Tibial nerve (tissue), 4 donors: ENCODE measurements at regions not wholly inside any gene's neighbourhood (a gene's known extent, or its start where the extent isn't known, plus 50 kb on each side); places are given as distances from the start of the nearest gene placed in this dataset.
"Not testable (repeated sequence)": the region's sequence is repeated elsewhere in the genome, so short reads cannot be mapped to it uniquely, and the experiment has no call there.

Experiments
- DNase-seq, 2 donors: peaks; one replicate each; pipeline ENCODE4 v3.0.0-alpha.2; 2019; ENCODE audit warnings: low spot score in 2 of 2
- H3K27ac ChIP-seq, 4 donors: fragments of 200-600 bp; sonication (generic) in 3 of 4; one replicate each; pipeline ENCODE4 v1.5.1; 2017 to 2019; ENCODE audit warnings: mild to moderate bottlenecking in 1 of 4
- H3K27me3 ChIP-seq, 2 donors: fragments of 200-600 bp; sonication (generic) in 1 of 2; one replicate each; pipeline versions ENCODE4 v1.5.1 to v1.6.0; 2017 to 2019
- H3K36me3 ChIP-seq, 3 donors: fragments of 200-600 bp; sonication (generic); one replicate each; pipeline ENCODE4 v1.5.1; 2018 to 2019
- H3K4me1 ChIP-seq, 4 donors: fragments of 200-600 bp; sonication (generic) in 3 of 4; one replicate each; pipeline ENCODE4 v1.5.1; 2017 to 2019
- H3K4me3 ChIP-seq, 4 donors: fragments of 200-600 bp; sonication (generic) in 3 of 4; one replicate each; pipeline ENCODE4 v1.5.1; 2017 to 2019; ENCODE audit warnings: mild to moderate bottlenecking in 1 of 4, moderate library complexity in 1 of 4
- H3K9me3 ChIP-seq, 4 donors: fragments of 200-600 bp; sonication (generic) in 3 of 4; one replicate each; pipeline ENCODE4 v1.5.1; 2017 to 2019
- CTCF ChIP-seq, 5 experiments: fragments of 200-600 bp in 3 of 5; fragments of 450-650 bp in 2 of 5; sonication (generic) in 3 of 5; IDR thresholded peaks; one replicate each; pipeline ENCODE4 v1.5.1; 2016 to 2019; ENCODE audit warnings: antibody characterized with exemption in 5 of 5, mild to moderate bottlenecking in 3 of 5, moderate library complexity in 2 of 5
- EP300 ChIP-seq, 2 donors: sonication (generic); formaldehyde crosslinking; IDR thresholded peaks; one replicate each; pipeline ENCODE4 v1.6.1; 2017; ENCODE audit warnings: antibody characterized with exemption in 2 of 2, mild to moderate bottlenecking in 1 of 2
- POLR2A ChIP-seq, 2 donors: fragments of 450-650 bp; IDR thresholded peaks; one replicate each; pipeline ENCODE4 v1.6.1; 2017; ENCODE audit warnings: antibody characterized with exemption in 2 of 2, mild to moderate bottlenecking in 2 of 2, moderate library complexity in 2 of 2
- WGBS, 2 donors: methylation state at CpG; one replicate each; pipeline ENCODE4 v1.1.5; 2018; 5-methylcytosine and 5-hydroxymethylcytosine counted together

GRCh38 chrX:13386092-13386491 is 66.2 kb upstream of the ATXN3L start:
- DNase-seq, result no peak
- H3K9me3 ChIP-seq, result no peaks in the 10 kb centered on the region
- H3K27me3 ChIP-seq, result no peaks in the 10 kb centered on the region
- 85 to 93% methylated on average over 3 of the region's 3 CpGs for WGBS, 2 donors
- TF ChIP-seq CTCF (IDR thresholded peaks at IDR 0.05) (no peak), EP300 (IDR thresholded peaks at IDR 0.05) (no peak), POLR2A (IDR thresholded peaks at IDR 0.05) (no peak)
- H3K4me3 ChIP-seq, result no peak overlapping the region
- H3K36me3 ChIP-seq, result no peaks in the 10 kb centered on the region
- no peaks in the 10 kb centered on the region for H3K4me1 ChIP-seq
- no peak overlapping the region for H3K27ac ChIP-seq

DNA sequence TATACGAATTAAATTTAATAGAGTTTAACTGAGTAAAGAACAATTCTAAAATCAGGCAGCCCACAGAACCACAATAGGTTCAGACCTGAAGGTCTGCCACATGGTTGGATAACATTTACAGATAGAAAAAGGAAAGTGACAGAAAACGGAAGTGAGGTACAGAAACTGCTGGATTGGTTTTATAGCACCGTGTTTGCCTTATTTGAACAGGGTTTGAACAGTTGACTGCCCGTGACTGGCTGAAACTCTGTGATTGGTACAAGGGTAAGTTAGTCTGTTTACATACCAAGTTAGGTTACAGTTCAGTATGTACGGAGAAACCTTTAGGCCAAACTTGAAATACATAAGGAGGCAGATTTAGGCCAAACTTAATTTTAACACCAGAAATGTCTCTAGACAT is 64.1 kb upstream of the ATXN3L start:
- Histone ChIP-seq H3K9me3 (no peaks in the 10 kb centered on the region), H3K36me3 (no peaks in the 10 kb centered on the region), H3K4me1 (no peaks in the 10 kb centered on the region), H3K4me3 (no peak overlapping the region), H3K27me3 (no peaks in the 10 kb centered on the region), H3K27ac (no peak overlapping the region)
- 75 to 88% methylated on average over 5 of the region's 5 CpGs for WGBS, 2 donors
- no peak for DNase-seq
- TF ChIP-seq EP300 (IDR thresholded peaks at IDR 0.05) (no peak), POLR2A (IDR thresholded peaks at IDR 0.05) (no peak), CTCF (IDR thresholded peaks at IDR 0.05) (no peak)

DNA sequence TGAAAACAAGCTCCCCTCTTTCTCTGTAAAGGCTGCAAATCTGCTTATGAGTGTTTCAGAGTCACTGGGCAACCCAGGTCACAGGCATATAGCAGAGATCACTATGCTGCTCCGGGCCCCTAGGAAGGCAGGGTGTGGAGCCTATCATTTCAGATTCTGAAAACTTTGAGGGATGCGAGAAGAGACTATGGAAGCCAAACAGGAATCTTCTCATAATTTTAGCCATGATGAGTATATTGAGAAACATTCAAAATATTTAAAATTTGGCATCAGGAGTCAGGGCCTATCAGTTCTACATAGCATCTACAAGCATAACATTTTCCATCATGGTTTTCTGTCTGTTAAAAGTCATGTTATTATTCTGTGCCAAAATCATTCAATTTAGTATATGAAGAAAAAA is 61.7 kb upstream of the ATXN3L start:
- TF ChIP-seq CTCF (IDR thresholded peaks at IDR 0.05) (no peak), EP300 (IDR thresholded peaks at IDR 0.05) (no peak), POLR2A (IDR thresholded peaks at IDR 0.05) (no peak)
- no peaks in the 10 kb centered on the region for H3K27me3 ChIP-seq
- no peaks in the 10 kb centered on the region for H3K36me3 ChIP-seq
- WGBS, 2 donors, result 85 to 86% methylated on average over 2 of the region's 2 CpGs
- H3K4me3 ChIP-seq, result no peak overlapping the region
- DNase-seq, result no peak
- no peak overlapping the region for H3K27ac ChIP-seq
- H3K4me1 ChIP-seq, result peaks cover 0 to 7% (median 0%) of the 10 kb centered on the region in 4 donors
- H3K9me3 ChIP-seq, result no peaks in the 10 kb centered on the region

DNA sequence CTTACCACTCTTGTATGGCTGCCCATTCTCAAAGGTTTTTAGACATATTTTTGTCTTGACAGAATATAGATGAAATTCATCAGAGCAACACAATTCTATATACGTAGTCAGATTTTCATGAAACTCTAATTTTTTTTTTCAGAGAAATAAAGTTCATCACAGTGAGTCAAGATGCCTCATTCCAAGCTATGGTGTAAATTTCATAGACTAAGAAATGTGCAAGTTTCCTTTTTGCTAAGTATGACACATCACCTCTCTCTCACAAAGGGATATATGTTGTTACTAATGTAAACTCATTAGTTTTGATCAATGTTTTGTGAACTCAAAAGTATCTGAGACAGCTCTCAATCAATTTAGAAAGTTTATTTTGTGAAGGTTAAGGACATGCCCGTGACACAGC is 60.4 kb upstream of the ATXN3L start:
- H3K36me3 ChIP-seq, result no peaks in the 10 kb centered on the region
- no peak overlapping the region for H3K27ac ChIP-seq
- no peak overlapping the region for H3K4me3 ChIP-seq
- no peaks in the 10 kb centered on the region for H3K9me3 ChIP-seq
- no peak for TF ChIP-seq EP300 (IDR thresholded peaks at IDR 0.05)
- no peak for TF ChIP-seq CTCF (IDR thresholded peaks at IDR 0.05)
- peaks cover 0 to 7% (median 0%) of the 10 kb centered on the region in 4 donors for H3K4me1 ChIP-seq
- DNase-seq, result no peak
- no peaks in the 10 kb centered on the region for H3K27me3 ChIP-seq
- WGBS, 2 donors, result 37 to 44% methylated on average over 2 of the region's 2 CpGs

- not testable (repeated sequence) for H3K4me1 ChIP-seq, H3K36me3 ChIP-seq, H3K9me3 ChIP-seq, H3K27me3 ChIP-seq, H3K4me3 ChIP-seq, H3K27ac ChIP-seq
- DNase-seq, result peak in 1 of 2 donors; percentile 17
- WGBS, 2 donors, result 92 to 93% methylated on average over 9 to 59 of the region's 60 CpGs
These were observed 59.0 kb upstream of the ATXN3L start for GRCh38 chrX:13378562-13379518.
